CD4-positive, alpha-beta T cell (primary cell): ENCODE measurements at regions not wholly inside any gene's neighbourhood (a gene's known extent, or its start where the extent isn't known, plus 50 kb on each side); places are given as distances from the start of the nearest gene placed in this dataset.

Experiments used
- ATAC-seq: fragments of 200-7000 bp; cut with Tn5 transposase; one replicate; pipeline ENCODE4 v1.10.0; 2022; ENCODE audit warnings: mild to moderate bottlenecking; ENCODE audit not compliant: poor library complexity
- CTCF ChIA-PET: fragments of 350-600 bp; sonication (Branson Sonifier 250); formaldehyde crosslinking; loops from one replicate; lab custom pipeline; 2021; ENCODE audit warnings: antibody characterized with exemption, inconsistent platforms; lab: Charles Lee
- POLR2A ChIA-PET: fragments of 350-600 bp; sonication (Branson Sonifier 250); formaldehyde crosslinking; loops from one replicate; lab custom pipeline; 2021; ENCODE audit warnings: antibody characterized with exemption, inconsistent platforms; lab: Charles Lee
- DNase-seq, 14 experiments: peaks; one replicate each; pipeline ENCODE4 v3.0.0-alpha.2; 2013 to 2020; ENCODE audit warnings: mixed read lengths in 2 of 14
- H3K27ac ChIP-seq, 2 donors: one replicate each; pipeline versions ENCODE4 v1.5.1 to v1.7.0; 2013; ENCODE audit warnings: low read length in 2 of 2, low read depth in 1 of 2, mild to moderate bottlenecking in 1 of 2
- H3K27me3 ChIP-seq, 2 experiments: 1 replicate in 1 of 2; 2 replicates in 1 of 2; pipeline versions ENCODE4 v1.6.1 to v1.7.0; 2013; ENCODE audit warnings: low read length in 2 of 2, control low read depth in 1 of 2, mild to moderate bottlenecking in 1 of 2, moderate library complexity in 1 of 2; ENCODE audit not compliant: insufficient read depth in 2 of 2, control insufficient read depth in 1 of 2
- H3K36me3 ChIP-seq: one replicate; pipeline ENCODE4 v1.6.1; 2013; ENCODE audit warnings: low read length, control low read depth; ENCODE audit not compliant: insufficient read depth
- H3K4me1 ChIP-seq: one replicate; pipeline ENCODE4 v1.6.1; 2013; ENCODE audit warnings: low read length, control low read depth; ENCODE audit not compliant: insufficient read depth
- H3K4me3 ChIP-seq: one replicate; pipeline ENCODE4 v1.5.1; 2013; ENCODE audit warnings: mild to moderate bottlenecking, low read length, moderate library complexity
- H3K9me3 ChIP-seq, 2 experiments: 1 replicate in 1 of 2; 2 replicates in 1 of 2; pipeline versions ENCODE4 v1.6.1 to v1.7.0; 2013; ENCODE audit warnings: low read length in 2 of 2, mild to moderate bottlenecking in 2 of 2, control low read depth in 1 of 2, moderate library complexity in 1 of 2; ENCODE audit not compliant: control insufficient read depth in 1 of 2, insufficient read depth in 1 of 2
- H3K27ac Mint-ChIP-seq: one replicate; pipeline ENCODE4 v1.8.0; 2020; ENCODE audit warnings: mixed read lengths
- H3K27me3 Mint-ChIP-seq: one replicate; pipeline ENCODE4 v1.8.0; 2021; ENCODE audit warnings: mixed read lengths
- H3K36me3 Mint-ChIP-seq: one replicate; pipeline ENCODE4 v1.8.0; 2021; ENCODE audit warnings: low read depth, mixed read lengths
- H3K4me1 Mint-ChIP-seq: one replicate; pipeline ENCODE4 v1.8.0; 2021; ENCODE audit warnings: low read depth, mixed read lengths
- H3K4me3 Mint-ChIP-seq: one replicate; pipeline ENCODE4 v1.8.0; 2020; ENCODE audit warnings: mild to moderate bottlenecking, mixed read lengths
- H3K9me3 Mint-ChIP-seq: one replicate; pipeline ENCODE4 v1.8.0; 2020; ENCODE audit warnings: mixed read lengths
- CTCF ChIP-seq: fragments of 200-600 bp; IDR thresholded peaks from one replicate; pipeline ENCODE4 v1.8.0; 2022; ENCODE audit warnings: antibody characterized with exemption, mild to moderate bottlenecking
- intact Hi-C, 2 experiments: fragments of 100-400 bp; cut with DNase I in 1 of 2; cut with micrococcal nuclease in 1 of 2; formaldehyde crosslinking; loops; one replicate each; pipeline versions ENCODE4 v1.15.1 to v1.9.0; 2023 to 2025; cut with DNase I, micrococcal nuclease

- TF ChIP-seq CTCF, result no peak
- H3K36me3 ChIP-seq, result no peaks in the 10 kb centered on the region
- DNase-seq (no peak), ATAC-seq (no peak)
- H3K4me1 ChIP-seq, result no peaks in the 10 kb centered on the region
- no peaks in the 10 kb centered on the region for H3K27me3 Mint-ChIP-seq
- no peak overlapping the region for H3K27ac Mint-ChIP-seq
- no peaks in the 10 kb centered on the region for H3K9me3 Mint-ChIP-seq
- H3K4me3 ChIP-seq, result no peak overlapping the region
- H3K4me1 Mint-ChIP-seq, result no peaks in the 10 kb centered on the region
- H3K36me3 Mint-ChIP-seq, result no peaks in the 10 kb centered on the region
- intact Hi-C loops, result no loop called here
- ChIA-PET POLR2A (no interaction called here), CTCF (no interaction called here)
- no peaks in the 10 kb centered on the region for H3K27me3 ChIP-seq
- H3K4me3 Mint-ChIP-seq, result no peak overlapping the region
- no peak overlapping the region for H3K27ac ChIP-seq
- peaks cover 0 to 4% of the 10 kb centered on the region in 2 experiments for H3K9me3 ChIP-seq
Measured at GRCh38 chr1:56401191-56401590, 178.2 kb downstream of the PLPP3 start.

- ATAC-seq (no peak), DNase-seq (no peak)
- no peaks in the 10 kb centered on the region for H3K4me1 ChIP-seq
- TF ChIP-seq CTCF, result no peak
- no peaks in the 10 kb centered on the region for H3K36me3 ChIP-seq
- no peaks in the 10 kb centered on the region for H3K27me3 ChIP-seq
- Mint-ChIP-seq H3K9me3 (no peaks in the 10 kb centered on the region), H3K27me3 (no peaks in the 10 kb centered on the region), H3K27ac (no peak overlapping the region), H3K36me3 (no peaks in the 10 kb centered on the region), H3K4me3 (no peak overlapping the region), H3K4me1 (no peaks in the 10 kb centered on the region)
- H3K9me3 ChIP-seq, result no peaks in the 10 kb centered on the region
- H3K4me3 ChIP-seq, result no peak overlapping the region
- intact Hi-C loops, result no loop called here
- POLR2A ChIA-PET, result no interaction called here
- CTCF ChIA-PET, result no interaction called here
- H3K27ac ChIP-seq, result no peak overlapping the region
Measured at GRCh38 chr1:56400526-56400925, 178.8 kb downstream of the PLPP3 start.

GRCh38 chr1:56399795-56400194, 179.6 kb downstream of the PLPP3 start:
- DNase-seq, result no peak
- CTCF ChIA-PET, result no interaction called here

More at GRCh38 chr1:56399795-56400194, 179.6 kb downstream of the PLPP3 start:
- Histone ChIP-seq H3K4me3 (no peak overlapping the region), H3K27me3 (no peaks in the 10 kb centered on the region), H3K4me1 (no peaks in the 10 kb centered on the region), H3K27ac (no peak overlapping the region), H3K9me3 (no peaks in the 10 kb centered on the region), H3K36me3 (no peaks in the 10 kb centered on the region)
- Mint-ChIP-seq H3K27me3 (no peaks in the 10 kb centered on the region), H3K27ac (no peak overlapping the region), H3K9me3 (no peaks in the 10 kb centered on the region), H3K36me3 (no peaks in the 10 kb centered on the region), H3K4me3 (no peak overlapping the region), H3K4me1 (no peaks in the 10 kb centered on the region)
- TF ChIP-seq CTCF, result no peak
- intact Hi-C loops, result no loop called here
- POLR2A ChIA-PET, result no interaction called here
- no peak for ATAC-seq
